HCT116 (cell line): ENCODE measurements at regions not wholly inside any gene's neighbourhood (a gene's known extent, or its start where the extent isn't known, plus 50 kb on each side); places are given as distances from the start of the nearest gene placed in this dataset.

Source experiments
- EGR1 ChIP-seq: IDR thresholded peaks from 2 replicates; pipeline ENCODE4 v1.6.1; 2012; ENCODE audit warnings: low read depth
- POLR2A ChIP-seq: IDR thresholded peaks from 2 replicates; pipeline ENCODE4 v1.7.0; 2011; ENCODE audit warnings: borderline replicate concordance; ENCODE audit not compliant: insufficient read depth, insufficient read length; ENCODE audit errors: extremely low read depth

DNA sequence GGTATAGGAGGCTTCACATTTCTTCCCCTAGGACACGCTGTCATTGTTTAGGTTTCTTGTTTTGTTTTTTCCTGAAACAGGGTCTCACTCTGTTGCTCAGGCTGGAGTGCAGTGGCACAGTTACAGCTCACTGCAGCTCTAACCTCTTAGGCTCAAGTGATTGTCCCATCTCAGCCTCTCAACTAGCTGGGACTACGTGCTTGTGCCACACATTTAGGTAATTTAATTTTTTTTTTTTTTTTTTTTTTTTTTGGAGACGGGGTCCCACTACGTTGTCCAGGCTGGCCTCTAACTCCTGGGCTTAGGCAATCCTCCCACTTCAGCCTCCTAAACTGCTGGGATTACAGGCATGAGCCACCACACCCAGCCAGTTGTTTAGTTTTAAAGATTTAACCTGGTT lies 66.2 kb downstream of the EXOSC2 start:
- TF ChIP-seq EGR1 (no peak), POLR2A (no peak)
